HT1080 (cell line): ENCODE measurements at regions not wholly inside any gene's neighbourhood (a gene's known extent, or its start where the extent isn't known, plus 50 kb on each side); places are given as distances from the start of the nearest gene placed in this dataset.
A peak's percentile ranks its signal among the peaks of the same experiment; 100 is the strongest.

Source experiments
- DNase-seq: peaks from one replicate; pipeline ENCODE4 v3.0.0-alpha.2; 2015; ENCODE audit warnings: low read depth

- DNase-seq = no peak
Measured at GRCh38 chr10:10598297-10598696, 419.4 kb upstream of the CELF2 start.

- no peak for DNase-seq
Measured at GRCh38 chr10:10600004-10600403, 417.7 kb upstream of the CELF2 start.

GRCh38 chr10:10605551-10606081 is 412.1 kb upstream of the CELF2 start:
- peak; percentile 36 for DNase-seq

GRCh38 chr10:10609379-10609955 is 408.2 kb upstream of the CELF2 start:
- DNase-seq = no peak

- DNase-seq = no peak
Measured at GRCh38 chr10:10610171-10610570, 407.5 kb upstream of the CELF2 start.

- no peak for DNase-seq
Measured at GRCh38 chr10:10612151-10612550, 405.5 kb upstream of the CELF2 start.

GRCh38 chr10:10613656-10614244 is 403.9 kb upstream of the CELF2 start:
- no peak for DNase-seq

- DNase-seq = no peak
Measured at GRCh38 chr10:10617686-10618085, 400.0 kb upstream of the CELF2 start.

- no peak for DNase-seq
Measured at GRCh38 chr10:10618139-10618538, 399.5 kb upstream of the CELF2 start.

- no peak for DNase-seq
Measured at GRCh38 chr10:10623958-10624566, 393.6 kb upstream of the CELF2 start.

GRCh38 chr10:10624567-10624962 is 393.1 kb upstream of the CELF2 start:
- DNase-seq = no peak

GRCh38 chr10:10625491-10625890 is 392.2 kb upstream of the CELF2 start:
- no peak for DNase-seq

GRCh38 chr10:10626734-10627133 is 390.9 kb upstream of the CELF2 start:
- no peak for DNase-seq

- DNase-seq = no peak
Measured at GRCh38 chr10:10627414-10627813, 390.3 kb upstream of the CELF2 start.

GRCh38 chr10:10629512-10629911 is 388.2 kb upstream of the CELF2 start:
- no peak for DNase-seq

GRCh38 chr10:10630281-10630680 is 387.4 kb upstream of the CELF2 start:
- no peak for DNase-seq

GRCh38 chr10:10630782-10631181 is 386.9 kb upstream of the CELF2 start:
- no peak for DNase-seq

- DNase-seq = no peak
Measured at GRCh38 chr10:10642189-10642588, 375.5 kb upstream of the CELF2 start.

- DNase-seq = no peak
Measured at GRCh38 chr10:10642751-10643150, 374.9 kb upstream of the CELF2 start.

- DNase-seq = peak; percentile 6
Measured at GRCh38 chr10:10644008-10644646, 373.5 kb upstream of the CELF2 start.

GRCh38 chr10:10644676-10645385 is 372.8 kb upstream of the CELF2 start:
- no peak for DNase-seq

GRCh38 chr10:10647331-10647730 is 370.3 kb upstream of the CELF2 start:
- no peak for DNase-seq
